ENCODE measurements at regions not wholly inside any gene's neighbourhood (a gene's known extent, or its start where the extent isn't known, plus 50 kb on each side); places are given as distances from the start of the nearest gene placed in this dataset.

DNA sequence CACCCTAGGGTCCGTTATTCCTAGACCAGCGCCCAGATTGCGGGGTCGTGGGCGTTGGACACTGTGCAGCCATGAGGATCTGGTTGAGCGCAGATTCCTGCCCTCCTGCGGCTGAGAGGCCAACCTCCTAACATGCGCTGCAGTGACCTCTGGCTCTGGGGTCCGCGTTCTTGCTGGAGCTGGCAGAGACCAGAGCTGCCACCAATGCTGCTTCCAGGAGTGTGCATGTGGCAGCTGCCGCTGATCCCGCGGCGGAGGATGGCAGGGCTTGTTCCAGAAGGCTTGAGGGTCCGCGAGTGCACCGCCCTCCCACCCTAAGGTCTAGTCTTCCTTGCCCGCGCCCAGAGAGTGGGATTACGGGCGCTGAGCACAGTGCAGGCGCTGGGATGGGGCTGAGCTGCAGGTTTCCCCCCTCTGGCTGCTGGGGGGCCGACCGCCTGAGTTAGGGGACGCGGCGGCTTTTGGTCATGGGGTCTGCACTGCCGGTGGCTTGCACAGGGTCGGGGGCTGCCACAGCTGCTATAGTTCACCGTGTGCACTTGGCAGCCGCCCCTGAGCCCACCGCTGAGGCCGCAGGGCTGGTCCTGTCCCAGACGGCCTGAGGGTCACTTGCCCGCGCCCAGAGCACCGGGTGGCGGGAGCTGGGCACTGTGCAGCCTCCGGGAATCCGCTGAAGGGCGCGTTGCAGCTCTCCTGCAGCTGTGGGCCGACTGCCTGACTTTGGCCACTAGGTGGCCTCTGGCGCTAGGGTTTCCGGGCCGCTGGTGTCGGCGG is 145.9 kb downstream of the CCDC74A start:
- TF ChIP-seq POLR2A (IDR thresholded peaks at IDR 0.05; ENCODE audit: low read depth, low read length) = no peak
- no peak for TF ChIP-seq POLR2AphosphoS5 (IDR thresholded peaks at IDR 0.05; ENCODE audit: low read depth, low read length)
